Occipital lobe (tissue), 1 donor: ENCODE measurements at regions not wholly inside any gene's neighbourhood (a gene's known extent, or its start where the extent isn't known, plus 50 kb on each side); places are given as distances from the start of the nearest gene placed in this dataset.

Experiments
- DNase-seq: peaks from one replicate; lab custom pipeline; 2025; lab: John Stamatoyannopoulos, UW

- no peak for DNase-seq
Measured at GRCh38 chr22:48808038-48808960, 1019.4 kb downstream of the BRD1 start.

- no peak for DNase-seq
Measured at GRCh38 chr22:48807155-48807554, 1020.5 kb downstream of the BRD1 start.

- DNase-seq: no peak
Measured at GRCh38 chr22:48806227-48806781, 1021.4 kb downstream of the BRD1 start.

GRCh38 chr22:48805516-48805915 lies 1022.2 kb downstream of the BRD1 start:
- no peak for DNase-seq

- DNase-seq: no peak
Measured at GRCh38 chr22:48804811-48805301, 1022.8 kb downstream of the BRD1 start.

- no peak for DNase-seq
Measured at GRCh38 chr22:48803948-48804810, 1023.5 kb downstream of the BRD1 start.

GRCh38 chr22:48803171-48803947 lies 1024.3 kb downstream of the BRD1 start:
- DNase-seq: no peak

- DNase-seq: no peak
Measured at GRCh38 chr22:48802576-48802975, 1025.1 kb downstream of the BRD1 start.

- no peak for DNase-seq
Measured at GRCh38 chr22:48800886-48801607, 1026.6 kb downstream of the BRD1 start.

- DNase-seq: no peak
Measured at GRCh38 chr22:48800036-48800885, 1027.4 kb downstream of the BRD1 start.

GRCh38 chr22:48799227-48799970 lies 1028.3 kb downstream of the BRD1 start:
- no peak for DNase-seq

- DNase-seq: no peak
Measured at GRCh38 chr22:48798281-48799226, 1029.1 kb downstream of the BRD1 start.

- no peak for DNase-seq
Measured at GRCh38 chr22:48797731-48798130, 1029.9 kb downstream of the BRD1 start.

- DNase-seq: no peak
Measured at GRCh38 chr22:48796310-48797015, 1031.2 kb downstream of the BRD1 start.

- DNase-seq: no peak
Measured at GRCh38 chr22:48795664-48796063, 1032.0 kb downstream of the BRD1 start.

- DNase-seq: no peak
Measured at GRCh38 chr22:48794906-48795305, 1032.8 kb downstream of the BRD1 start.

- no peak for DNase-seq
Measured at GRCh38 chr22:48793949-48794348, 1033.7 kb downstream of the BRD1 start.
